PFSK-1 (cell line): ENCODE measurements at regions not wholly inside any gene's neighbourhood (a gene's known extent, or its start where the extent isn't known, plus 50 kb on each side); places are given as distances from the start of the nearest gene placed in this dataset.

ENCODE experiments used
- TAF1 ChIP-seq: IDR thresholded peaks from 2 replicates; pipeline ENCODE4 v1.6.1; 2012; ENCODE audit warnings: low read length, control low read depth, borderline replicate concordance; ENCODE audit not compliant: insufficient read depth
- TF ChIP-seq, protein P1 (sequence below), 2 experiments: IDR thresholded peaks; 2 replicates each; pipeline versions ENCODE4 v1.6.1 to v1.8.0; 2011 to 2012; ENCODE audit warnings: low read depth in 2 of 2, low read length in 2 of 2, control low read depth in 1 of 2, inconsistent platforms in 1 of 2, mild to moderate bottlenecking in 1 of 2, moderate library complexity in 1 of 2; ENCODE audit not compliant: insufficient read depth in 1 of 2

DNA sequence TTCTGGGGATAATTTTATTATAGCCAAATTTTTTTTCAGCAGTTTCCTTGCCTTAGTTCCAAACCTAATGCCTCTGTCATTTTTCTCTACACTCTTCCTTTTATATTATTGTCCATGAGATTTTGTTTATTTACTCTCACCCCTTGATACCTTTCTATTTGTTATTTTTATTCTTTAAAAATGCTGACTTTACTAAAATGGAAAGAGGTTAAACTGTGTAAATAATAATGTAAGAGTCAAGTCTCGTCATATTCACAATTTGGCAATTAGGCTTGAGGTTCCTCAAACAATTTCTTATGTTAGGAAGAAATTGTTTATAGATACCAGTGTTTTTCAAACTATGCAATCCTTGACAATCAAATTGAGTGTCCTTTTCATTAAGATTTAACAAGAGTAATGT lies 428.6 kb upstream of the CDH9 start:
- TF ChIP-seq, protein P1, sequence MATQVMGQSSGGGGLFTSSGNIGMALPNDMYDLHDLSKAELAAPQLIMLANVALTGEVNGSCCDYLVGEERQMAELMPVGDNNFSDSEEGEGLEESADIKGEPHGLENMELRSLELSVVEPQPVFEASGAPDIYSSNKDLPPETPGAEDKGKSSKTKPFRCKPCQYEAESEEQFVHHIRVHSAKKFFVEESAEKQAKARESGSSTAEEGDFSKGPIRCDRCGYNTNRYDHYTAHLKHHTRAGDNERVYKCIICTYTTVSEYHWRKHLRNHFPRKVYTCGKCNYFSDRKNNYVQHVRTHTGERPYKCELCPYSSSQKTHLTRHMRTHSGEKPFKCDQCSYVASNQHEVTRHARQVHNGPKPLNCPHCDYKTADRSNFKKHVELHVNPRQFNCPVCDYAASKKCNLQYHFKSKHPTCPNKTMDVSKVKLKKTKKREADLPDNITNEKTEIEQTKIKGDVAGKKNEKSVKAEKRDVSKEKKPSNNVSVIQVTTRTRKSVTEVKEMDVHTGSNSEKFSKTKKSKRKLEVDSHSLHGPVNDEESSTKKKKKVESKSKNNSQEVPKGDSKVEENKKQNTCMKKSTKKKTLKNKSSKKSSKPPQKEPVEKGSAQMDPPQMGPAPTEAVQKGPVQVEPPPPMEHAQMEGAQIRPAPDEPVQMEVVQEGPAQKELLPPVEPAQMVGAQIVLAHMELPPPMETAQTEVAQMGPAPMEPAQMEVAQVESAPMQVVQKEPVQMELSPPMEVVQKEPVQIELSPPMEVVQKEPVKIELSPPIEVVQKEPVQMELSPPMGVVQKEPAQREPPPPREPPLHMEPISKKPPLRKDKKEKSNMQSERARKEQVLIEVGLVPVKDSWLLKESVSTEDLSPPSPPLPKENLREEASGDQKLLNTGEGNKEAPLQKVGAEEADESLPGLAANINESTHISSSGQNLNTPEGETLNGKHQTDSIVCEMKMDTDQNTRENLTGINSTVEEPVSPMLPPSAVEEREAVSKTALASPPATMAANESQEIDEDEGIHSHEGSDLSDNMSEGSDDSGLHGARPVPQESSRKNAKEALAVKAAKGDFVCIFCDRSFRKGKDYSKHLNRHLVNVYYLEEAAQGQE (IDR thresholded peaks at IDR 0.05; ENCODE audit: insufficient read depth in 1 of 2, low read depth in 2 of 2, low read length in 2 of 2) = no peak
- TF ChIP-seq TAF1 = no peak
